ENCODE measurements at regions not wholly inside any gene's neighbourhood (a gene's known extent, or its start where the extent isn't known, plus 50 kb on each side); places are given as distances from the start of the nearest gene placed in this dataset.

DNA sequence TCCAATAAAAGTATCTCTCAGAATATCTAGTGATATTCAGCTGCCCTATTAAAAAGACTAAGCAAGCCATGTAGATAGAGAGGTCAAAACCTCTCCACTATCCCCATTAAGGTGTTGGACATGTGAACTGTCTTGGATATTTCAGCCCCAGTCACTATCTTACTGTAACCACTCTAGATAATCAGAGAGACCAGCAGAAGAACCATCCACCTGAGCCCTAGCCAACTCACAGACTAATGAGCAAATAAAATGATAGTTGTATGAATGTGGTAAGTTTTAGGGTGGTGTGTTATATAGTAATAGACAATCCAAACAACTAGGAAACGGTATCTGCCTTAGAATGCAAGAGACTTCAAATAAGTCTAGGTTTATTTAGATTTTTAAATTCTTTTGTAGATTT, 268.6 kb upstream of the KLF14 start:
- DNase-seq (ENCODE audit: low read depth, low spot score) = no peak
- H3K27ac ChIP-seq = no peak overlapping the region

- H3K27ac ChIP-seq = no peak overlapping the region
- DNase-seq (ENCODE audit: low read depth, low spot score) = no peak
Measured at GRCh38 chr7:131003634-131004033, 269.6 kb upstream of the KLF14 start.

GRCh38 chr7:131004371-131004770, 270.4 kb upstream of the KLF14 start:
- no peak for DNase-seq (ENCODE audit: low read depth, low spot score)
- H3K27ac ChIP-seq = no peak overlapping the region

GRCh38 chr7:131007439-131008330, 273.7 kb upstream of the KLF14 start:
- DNase-seq (ENCODE audit: low read depth, low spot score) = peak; percentile 56
- peak overlapping the region; percentile 68 for H3K27ac ChIP-seq

- peak overlapping the region; percentile 68 for H3K27ac ChIP-seq
- no peak for DNase-seq (ENCODE audit: low read depth, low spot score)
Measured at GRCh38 chr7:131008840-131009711, 275.1 kb upstream of the KLF14 start.

GRCh38 chr7:131010029-131010716, 276.2 kb upstream of the KLF14 start:
- peak overlapping the region; percentile 15 for H3K27ac ChIP-seq
- DNase-seq (ENCODE audit: low read depth, low spot score) = no peak

- DNase-seq (ENCODE audit: low read depth, low spot score) = no peak
- H3K27ac ChIP-seq = peak overlapping the region; percentile 15
Measured at GRCh38 chr7:131010717-131011431, 276.9 kb upstream of the KLF14 start.

DNA sequence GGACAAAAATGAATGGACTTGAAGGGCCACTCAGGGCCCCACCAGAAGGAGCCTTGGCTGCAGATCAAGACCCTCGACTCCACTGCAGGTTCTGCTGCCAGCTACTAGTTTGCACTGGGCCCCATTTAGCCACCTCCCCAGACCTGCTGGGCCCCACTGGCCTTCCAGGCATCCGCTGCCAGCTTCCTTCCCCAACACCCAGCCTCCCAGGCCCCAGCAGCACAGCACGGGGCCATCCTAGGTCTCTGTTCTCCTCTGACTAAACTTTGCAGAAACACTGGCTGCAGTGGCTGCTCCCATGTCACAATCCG, 277.4 kb upstream of the KLF14 start:
- DNase-seq (ENCODE audit: low read depth, low spot score) = no peak
- H3K27ac ChIP-seq = peak overlapping the region; percentile 15

DNA sequence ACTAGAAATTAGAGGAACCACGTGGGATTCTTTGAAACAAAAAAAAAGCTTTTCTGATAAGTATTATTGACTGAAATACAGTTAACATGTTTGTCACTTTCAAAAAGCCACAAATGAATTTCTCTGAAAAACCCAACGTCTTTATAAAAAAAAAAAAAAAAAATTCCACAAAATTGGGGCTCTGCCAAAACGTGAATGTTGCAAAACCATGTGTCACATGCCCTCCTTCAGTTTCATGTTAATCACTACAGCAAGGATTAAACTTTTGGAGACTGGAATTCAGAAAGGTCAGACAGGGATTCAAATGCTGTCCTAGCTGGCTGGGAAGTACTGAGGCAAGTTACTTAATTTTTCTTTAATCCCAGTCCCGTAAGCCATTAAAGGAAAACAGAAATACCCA, 278.0 kb upstream of the KLF14 start:
- DNase-seq (ENCODE audit: low read depth, low spot score) = no peak

GRCh38 chr7:131012477-131013031, 278.5 kb upstream of the KLF14 start:
- DNase-seq (ENCODE audit: low read depth, low spot score) = no peak

More for the DNA sequence above, 278.0 kb upstream of the KLF14 start:
- peak overlapping the region; percentile 49 for H3K27ac ChIP-seq

DNA sequence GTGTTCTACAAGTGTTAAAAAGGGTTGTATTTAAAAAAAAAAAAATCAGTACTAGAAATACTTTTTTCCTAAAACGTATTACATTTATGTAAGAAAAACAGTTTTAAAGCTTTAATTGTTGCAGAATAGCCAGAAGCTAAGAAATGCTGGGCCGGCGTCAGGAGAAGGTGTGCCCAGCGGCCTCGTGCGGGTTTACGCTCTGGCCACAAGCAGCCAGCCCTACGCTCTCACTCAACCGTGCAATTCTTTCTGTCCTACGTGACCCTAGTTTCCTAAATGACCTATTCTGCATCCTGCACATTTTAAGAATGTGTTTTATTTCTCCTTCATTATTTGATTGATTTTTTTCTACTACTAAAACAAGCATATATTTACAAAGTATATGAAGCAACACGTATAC, 279.7 kb upstream of the KLF14 start:
- no peak overlapping the region for H3K27ac ChIP-seq
- no peak for DNase-seq (ENCODE audit: low read depth, low spot score)

More at GRCh38 chr7:131012477-131013031, 278.5 kb upstream of the KLF14 start:
- peak overlapping the region; percentile 49 for H3K27ac ChIP-seq

- no peak overlapping the region for H3K27ac ChIP-seq
- DNase-seq (ENCODE audit: low read depth, low spot score) = no peak
Measured at GRCh38 chr7:131014906-131015656, 281.1 kb upstream of the KLF14 start.

DNA sequence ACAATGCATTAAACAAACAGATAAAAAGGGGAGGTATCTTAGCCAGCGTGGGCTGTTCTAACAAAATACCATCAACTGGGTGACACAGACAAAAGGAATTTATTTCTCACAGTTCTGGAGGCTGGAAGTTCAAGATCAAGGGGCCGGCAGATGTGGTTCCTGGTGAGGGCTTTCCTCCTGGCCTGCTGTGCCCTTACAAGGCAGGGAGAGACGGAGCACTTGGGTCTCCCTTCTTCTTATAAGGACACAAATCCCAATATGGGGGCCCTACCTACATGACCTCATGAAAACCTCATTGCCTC, 281.6 kb upstream of the KLF14 start:
- no peak overlapping the region for H3K27ac ChIP-seq
- DNase-seq (ENCODE audit: low read depth, low spot score) = no peak

DNA sequence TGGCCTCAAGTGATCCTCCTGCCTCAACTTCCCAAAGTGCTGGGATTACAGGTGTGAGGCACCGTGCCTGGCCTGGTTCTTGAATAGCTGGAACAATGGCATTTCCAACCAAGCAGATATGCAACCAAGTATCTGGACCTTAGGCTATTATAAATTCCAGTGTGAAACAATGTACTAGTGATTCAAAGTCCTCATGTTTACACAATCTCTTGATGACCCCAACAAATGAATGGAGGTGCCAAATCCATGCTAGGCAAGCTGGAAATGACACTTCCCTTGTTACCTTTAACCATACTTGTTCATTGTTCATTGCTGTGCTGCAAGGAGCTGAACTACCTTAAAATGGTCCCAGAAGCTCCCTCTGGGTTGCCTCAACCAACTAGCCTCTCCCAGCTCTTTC, 282.2 kb upstream of the KLF14 start:
- H3K27ac ChIP-seq = peak overlapping the region; percentile 3
- DNase-seq (ENCODE audit: low read depth, low spot score) = no peak

DNA sequence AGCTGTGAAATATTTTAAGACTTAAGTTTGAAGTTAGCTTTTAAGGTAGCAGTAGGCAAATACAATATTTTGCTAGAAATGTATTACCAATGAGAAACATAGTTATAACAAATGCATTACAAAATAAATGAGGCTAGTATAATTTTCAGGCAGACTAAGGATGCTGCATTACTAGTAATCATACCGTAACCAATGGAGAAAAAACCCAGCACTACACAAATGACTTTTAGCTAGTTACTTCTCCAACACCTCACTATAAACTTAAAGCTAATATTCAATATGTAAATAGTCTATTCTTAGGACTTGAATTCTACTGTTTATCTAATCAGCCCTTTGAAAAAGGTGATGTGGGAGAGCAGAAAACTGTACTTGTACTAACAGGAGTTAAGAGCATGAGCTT, 285.3 kb upstream of the KLF14 start:
- H3K27ac ChIP-seq = no peak overlapping the region
- no peak for DNase-seq (ENCODE audit: low read depth, low spot score)

DNA sequence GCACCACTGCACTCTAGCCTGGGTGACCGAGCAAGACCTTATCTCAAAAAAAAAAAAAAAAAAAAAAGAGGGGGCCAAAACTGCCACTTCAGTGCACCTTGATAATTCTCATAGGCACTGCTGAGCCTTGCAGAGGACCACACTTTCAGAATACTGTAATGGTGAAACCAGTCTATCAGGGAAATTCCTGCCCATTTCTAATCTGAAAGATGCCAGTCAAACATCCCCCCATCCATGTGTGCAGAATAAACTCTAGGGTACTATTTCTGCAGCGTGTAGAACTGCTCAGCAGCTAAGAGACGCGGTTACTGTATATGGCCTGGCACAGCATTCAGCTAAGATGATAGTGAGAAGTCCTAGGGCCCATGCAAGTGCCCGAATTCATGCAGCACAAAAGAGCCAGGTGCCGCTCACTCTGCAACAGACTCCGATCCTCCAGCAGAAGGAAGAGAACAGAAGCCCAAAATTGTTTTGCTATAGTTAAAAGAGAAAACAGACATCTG, 286.8 kb upstream of the KLF14 start:
- DNase-seq (ENCODE audit: low read depth, low spot score) = no peak
- no peak overlapping the region for H3K27ac ChIP-seq

DNA sequence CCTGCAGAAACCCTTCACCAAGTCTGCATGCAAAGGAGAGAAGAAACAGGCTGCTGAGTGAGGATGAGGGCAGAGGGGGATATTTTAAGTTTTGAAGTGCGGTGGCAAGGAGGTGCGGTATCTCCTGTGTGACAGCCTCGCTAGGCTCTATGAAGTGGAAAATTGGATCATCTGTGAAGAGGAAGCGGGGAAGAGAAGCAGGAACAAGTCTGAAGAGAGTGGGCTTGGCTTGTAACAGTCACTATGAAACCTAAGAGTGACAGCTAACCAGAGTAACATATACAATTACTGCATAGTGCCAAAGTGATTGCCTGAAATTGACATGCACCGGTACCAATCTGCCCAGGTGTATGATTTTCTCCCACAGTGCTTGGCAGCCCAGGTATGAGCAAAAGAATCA, 287.5 kb upstream of the KLF14 start:
- DNase-seq (ENCODE audit: low read depth, low spot score) = no peak
- H3K27ac ChIP-seq = no peak overlapping the region

DNA sequence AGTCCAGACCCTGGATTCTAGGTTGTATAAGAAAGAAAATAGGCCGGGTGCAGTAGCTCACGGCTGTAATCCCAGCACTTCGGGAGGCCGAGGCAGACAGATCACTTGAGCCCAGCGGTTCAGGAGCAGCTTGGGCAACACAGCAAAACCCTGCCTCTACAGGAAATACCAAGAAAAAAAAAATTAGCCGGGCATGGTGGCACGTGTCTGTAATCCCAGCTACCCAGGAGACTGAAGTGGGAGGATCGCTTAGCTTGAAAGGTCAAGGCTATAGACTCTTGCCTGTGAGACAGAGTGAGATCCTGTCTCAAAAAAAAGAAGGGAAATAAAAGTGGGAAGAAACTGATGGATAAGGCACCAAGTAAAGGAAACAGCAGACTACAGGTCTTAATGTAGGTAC, 287.9 kb upstream of the KLF14 start:
- no peak for DNase-seq (ENCODE audit: low read depth, low spot score)
- no peak overlapping the region for H3K27ac ChIP-seq

Measured in epithelial cell of prostate (primary cell).